GM23338 (cell line): ENCODE measurements at regions not wholly inside any gene's neighbourhood (a gene's known extent, or its start where the extent isn't known, plus 50 kb on each side); places are given as distances from the start of the nearest gene placed in this dataset.

ENCODE experiments used
- ATAC-seq: fragments of 200-7000 bp; cut with Tn5 transposase; 3 replicates; pipeline ENCODE4 v1.9.1; 2020
- DNase-seq: peaks from one replicate; pipeline ENCODE4 v3.0.0-alpha.2; 2015; ENCODE audit warnings: low spot score
- H2AFZ ChIP-seq: fragments of 200-600 bp; sonication (generic); 2 replicates; pipeline ENCODE4 v1.8.0; 2016; ENCODE audit warnings: antibody characterized with exemption, mild to moderate bottlenecking, moderate library complexity
- H3F3A ChIP-seq: fragments of 200-600 bp; sonication (generic); replicated peaks from 2 replicates; pipeline ENCODE4 v1.8.0; 2017; ENCODE audit warnings: antibody characterized with exemption, mixed run types, low read depth
- H3K27ac ChIP-seq: fragments of 200-600 bp; sonication (generic); 2 replicates; pipeline ENCODE4 v1.6.1; 2016; ENCODE audit warnings: low read depth
- H3K27me3 ChIP-seq: fragments of 200-600 bp; sonication (generic); 2 replicates; pipeline ENCODE4 v1.8.0; 2016; ENCODE audit warnings: mild to moderate bottlenecking, mixed run types, moderate library complexity; ENCODE audit not compliant: insufficient read depth
- H3K36me3 ChIP-seq: fragments of 200-600 bp; sonication (generic); 2 replicates; pipeline ENCODE4 v1.8.0; 2016; ENCODE audit warnings: mild to moderate bottlenecking; ENCODE audit not compliant: insufficient read depth
- H3K4me1 ChIP-seq: fragments of 200-600 bp; sonication (generic); 2 replicates; pipeline ENCODE4 v1.8.0; 2016; ENCODE audit warnings: mild to moderate bottlenecking, moderate library complexity; ENCODE audit not compliant: insufficient read depth
- H3K4me2 ChIP-seq: fragments of 200-600 bp; sonication (generic); 2 replicates; pipeline ENCODE4 v1.7.1; 2017; ENCODE audit warnings: mixed run types
- H3K4me3 ChIP-seq: fragments of 200-600 bp; sonication (generic); 2 replicates; pipeline ENCODE4 v1.6.1; 2016; ENCODE audit warnings: mixed run types
- H3K79me2 ChIP-seq: fragments of 200-600 bp; sonication (generic); replicated peaks from 2 replicates; pipeline ENCODE4 v1.8.0; 2017; ENCODE audit warnings: mild to moderate bottlenecking; ENCODE audit not compliant: insufficient read depth
- H3K9me2 ChIP-seq: fragments of 200-600 bp; sonication (generic); 2 replicates; pipeline ENCODE4 v1.8.0; 2017; ENCODE audit not compliant: insufficient read depth
- H4K20me1 ChIP-seq: fragments of 200-600 bp; sonication (generic); replicated peaks from 2 replicates; pipeline ENCODE4 v1.8.0; 2017; ENCODE audit warnings: mild to moderate bottlenecking; ENCODE audit not compliant: insufficient read depth
- H3K27ac Mint-ChIP-seq: 2 replicates; pipeline ENCODE4 v1.8.0; 2020; ENCODE audit warnings: inconsistent platforms, mild to moderate bottlenecking, moderate library complexity, mixed read lengths
- H3K27me3 Mint-ChIP-seq: 3 replicates; pipeline ENCODE4 v1.8.0; 2022; ENCODE audit warnings: low read depth, mild to moderate bottlenecking, moderate library complexity, mixed read lengths, inconsistent platforms; ENCODE audit not compliant: insufficient read depth, poor library complexity
- H3K36me3 Mint-ChIP-seq: 3 replicates; pipeline ENCODE4 v1.8.0; 2021; ENCODE audit warnings: low read depth, mild to moderate bottlenecking, inconsistent platforms, moderate library complexity, mixed read lengths
- H3K4me1 Mint-ChIP-seq: 3 replicates; pipeline ENCODE4 v1.8.0; 2020; ENCODE audit warnings: mild to moderate bottlenecking, inconsistent platforms, mixed read lengths
- H3K4me3 Mint-ChIP-seq: 3 replicates; pipeline ENCODE4 v1.8.0; 2021; ENCODE audit warnings: moderate library complexity, mild to moderate bottlenecking, inconsistent platforms, mixed read lengths
- H3K9me3 Mint-ChIP-seq: 3 replicates; pipeline ENCODE4 v1.8.0; 2020; ENCODE audit warnings: moderate library complexity, mild to moderate bottlenecking, inconsistent platforms, mixed read lengths
- CREB1 ChIP-seq: fragments of 250-450 bp; sonication (Bioruptor Pico); IDR thresholded peaks from 2 replicates; pipeline ENCODE4 v1.5.0; 2020; ENCODE audit warnings: low read depth, mild to moderate bottlenecking, moderate library complexity
- EZH2 ChIP-seq: fragments of 200-600 bp; sonication (generic); IDR thresholded peaks from one replicate; pipeline ENCODE4 v1.8.0; 2017; ENCODE audit warnings: antibody characterized with exemption, mild to moderate bottlenecking, low read depth; ENCODE audit not compliant: unreplicated experiment
- EZH2phosphoT487 ChIP-seq: fragments of 200-600 bp; sonication (generic); IDR thresholded peaks from one replicate; pipeline ENCODE4 v1.8.1; 2018; ENCODE audit warnings: antibody characterized with exemption; ENCODE audit not compliant: unreplicated experiment
- NANOG ChIP-seq: IDR thresholded peaks from 2 replicates; pipeline ENCODE4 v1.6.1; 2016; ENCODE audit warnings: antibody characterized with exemption, borderline replicate concordance
- STAT1 ChIP-seq: IDR thresholded peaks from one replicate; pipeline ENCODE4 v1.6.1; 2016; ENCODE audit warnings: antibody characterized with exemption; ENCODE audit not compliant: unreplicated experiment
- ZNF114 ChIP-seq: fragments of 250-450 bp; sonication (Bioruptor Pico); IDR thresholded peaks from 2 replicates; pipeline ENCODE4 v1.5.0; 2020; ENCODE audit warnings: mild to moderate bottlenecking, moderate library complexity
- TF ChIP-seq, protein P1 (sequence below), 2 experiments: fragments of 200-600 bp in 1 of 2; sonication (generic) in 1 of 2; conservative IDR thresholded peaks; 2 replicates each; pipeline versions ENCODE4 v1.5.1 to v1.6.1; 2016 to 2017; ENCODE audit warnings: antibody characterized with exemption in 2 of 2, low read depth in 2 of 2, mild to moderate bottlenecking in 2 of 2, moderate library complexity in 1 of 2
- TF ChIP-seq, protein P2 (sequence below): fragments of 250-450 bp; sonication (Bioruptor Pico); IDR thresholded peaks from 2 replicates; pipeline ENCODE4 v1.5.0; 2020; ENCODE audit warnings: mild to moderate bottlenecking, moderate library complexity
- TF ChIP-seq, protein P3 (sequence below): IDR thresholded peaks from one replicate; pipeline ENCODE4 v1.6.1; 2018; ENCODE audit warnings: antibody characterized with exemption; ENCODE audit not compliant: unreplicated experiment

DNA sequence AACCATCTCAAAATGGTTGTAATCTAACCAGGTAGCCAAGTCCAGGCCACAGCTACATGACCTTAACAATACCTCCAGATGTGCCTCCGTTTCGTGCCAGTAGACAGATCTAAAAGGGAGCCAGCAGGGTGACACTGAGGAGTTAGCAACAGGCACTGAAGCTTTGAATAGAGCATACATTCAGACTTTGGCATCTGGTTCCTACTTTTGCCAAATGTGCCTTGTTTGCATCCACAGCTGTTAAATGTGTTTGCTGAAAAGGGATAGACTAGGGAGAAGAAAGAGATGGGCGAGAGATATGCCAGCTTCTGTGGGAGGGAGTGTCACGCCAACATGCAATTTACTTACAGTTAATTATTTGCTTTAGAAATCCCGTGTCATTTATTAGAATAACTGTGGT lies 1433.9 kb upstream of the CADM2 start:
- no peaks in the 10 kb centered on the region for H3K36me3 Mint-ChIP-seq
- no peaks in the 10 kb centered on the region for H3F3A ChIP-seq
- 0 out of 2 replicates have a peak overlapping the region, but pooled peaks have one; percentile 10 for H2AFZ ChIP-seq
- H3K27me3 ChIP-seq: no peaks in the 10 kb centered on the region
- TF ChIP-seq CREB1: no peak
- no peak for TF ChIP-seq STAT1
- TF ChIP-seq EZH2: no peak
- TF ChIP-seq, protein P1, sequence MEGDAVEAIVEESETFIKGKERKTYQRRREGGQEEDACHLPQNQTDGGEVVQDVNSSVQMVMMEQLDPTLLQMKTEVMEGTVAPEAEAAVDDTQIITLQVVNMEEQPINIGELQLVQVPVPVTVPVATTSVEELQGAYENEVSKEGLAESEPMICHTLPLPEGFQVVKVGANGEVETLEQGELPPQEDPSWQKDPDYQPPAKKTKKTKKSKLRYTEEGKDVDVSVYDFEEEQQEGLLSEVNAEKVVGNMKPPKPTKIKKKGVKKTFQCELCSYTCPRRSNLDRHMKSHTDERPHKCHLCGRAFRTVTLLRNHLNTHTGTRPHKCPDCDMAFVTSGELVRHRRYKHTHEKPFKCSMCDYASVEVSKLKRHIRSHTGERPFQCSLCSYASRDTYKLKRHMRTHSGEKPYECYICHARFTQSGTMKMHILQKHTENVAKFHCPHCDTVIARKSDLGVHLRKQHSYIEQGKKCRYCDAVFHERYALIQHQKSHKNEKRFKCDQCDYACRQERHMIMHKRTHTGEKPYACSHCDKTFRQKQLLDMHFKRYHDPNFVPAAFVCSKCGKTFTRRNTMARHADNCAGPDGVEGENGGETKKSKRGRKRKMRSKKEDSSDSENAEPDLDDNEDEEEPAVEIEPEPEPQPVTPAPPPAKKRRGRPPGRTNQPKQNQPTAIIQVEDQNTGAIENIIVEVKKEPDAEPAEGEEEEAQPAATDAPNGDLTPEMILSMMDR (conservative IDR thresholded peaks at IDR 0.05; ENCODE audit: low read depth in 2 of 2): no peak
- no peak for TF ChIP-seq ZNF114
- no peak for TF ChIP-seq NANOG
- TF ChIP-seq, protein P2, sequence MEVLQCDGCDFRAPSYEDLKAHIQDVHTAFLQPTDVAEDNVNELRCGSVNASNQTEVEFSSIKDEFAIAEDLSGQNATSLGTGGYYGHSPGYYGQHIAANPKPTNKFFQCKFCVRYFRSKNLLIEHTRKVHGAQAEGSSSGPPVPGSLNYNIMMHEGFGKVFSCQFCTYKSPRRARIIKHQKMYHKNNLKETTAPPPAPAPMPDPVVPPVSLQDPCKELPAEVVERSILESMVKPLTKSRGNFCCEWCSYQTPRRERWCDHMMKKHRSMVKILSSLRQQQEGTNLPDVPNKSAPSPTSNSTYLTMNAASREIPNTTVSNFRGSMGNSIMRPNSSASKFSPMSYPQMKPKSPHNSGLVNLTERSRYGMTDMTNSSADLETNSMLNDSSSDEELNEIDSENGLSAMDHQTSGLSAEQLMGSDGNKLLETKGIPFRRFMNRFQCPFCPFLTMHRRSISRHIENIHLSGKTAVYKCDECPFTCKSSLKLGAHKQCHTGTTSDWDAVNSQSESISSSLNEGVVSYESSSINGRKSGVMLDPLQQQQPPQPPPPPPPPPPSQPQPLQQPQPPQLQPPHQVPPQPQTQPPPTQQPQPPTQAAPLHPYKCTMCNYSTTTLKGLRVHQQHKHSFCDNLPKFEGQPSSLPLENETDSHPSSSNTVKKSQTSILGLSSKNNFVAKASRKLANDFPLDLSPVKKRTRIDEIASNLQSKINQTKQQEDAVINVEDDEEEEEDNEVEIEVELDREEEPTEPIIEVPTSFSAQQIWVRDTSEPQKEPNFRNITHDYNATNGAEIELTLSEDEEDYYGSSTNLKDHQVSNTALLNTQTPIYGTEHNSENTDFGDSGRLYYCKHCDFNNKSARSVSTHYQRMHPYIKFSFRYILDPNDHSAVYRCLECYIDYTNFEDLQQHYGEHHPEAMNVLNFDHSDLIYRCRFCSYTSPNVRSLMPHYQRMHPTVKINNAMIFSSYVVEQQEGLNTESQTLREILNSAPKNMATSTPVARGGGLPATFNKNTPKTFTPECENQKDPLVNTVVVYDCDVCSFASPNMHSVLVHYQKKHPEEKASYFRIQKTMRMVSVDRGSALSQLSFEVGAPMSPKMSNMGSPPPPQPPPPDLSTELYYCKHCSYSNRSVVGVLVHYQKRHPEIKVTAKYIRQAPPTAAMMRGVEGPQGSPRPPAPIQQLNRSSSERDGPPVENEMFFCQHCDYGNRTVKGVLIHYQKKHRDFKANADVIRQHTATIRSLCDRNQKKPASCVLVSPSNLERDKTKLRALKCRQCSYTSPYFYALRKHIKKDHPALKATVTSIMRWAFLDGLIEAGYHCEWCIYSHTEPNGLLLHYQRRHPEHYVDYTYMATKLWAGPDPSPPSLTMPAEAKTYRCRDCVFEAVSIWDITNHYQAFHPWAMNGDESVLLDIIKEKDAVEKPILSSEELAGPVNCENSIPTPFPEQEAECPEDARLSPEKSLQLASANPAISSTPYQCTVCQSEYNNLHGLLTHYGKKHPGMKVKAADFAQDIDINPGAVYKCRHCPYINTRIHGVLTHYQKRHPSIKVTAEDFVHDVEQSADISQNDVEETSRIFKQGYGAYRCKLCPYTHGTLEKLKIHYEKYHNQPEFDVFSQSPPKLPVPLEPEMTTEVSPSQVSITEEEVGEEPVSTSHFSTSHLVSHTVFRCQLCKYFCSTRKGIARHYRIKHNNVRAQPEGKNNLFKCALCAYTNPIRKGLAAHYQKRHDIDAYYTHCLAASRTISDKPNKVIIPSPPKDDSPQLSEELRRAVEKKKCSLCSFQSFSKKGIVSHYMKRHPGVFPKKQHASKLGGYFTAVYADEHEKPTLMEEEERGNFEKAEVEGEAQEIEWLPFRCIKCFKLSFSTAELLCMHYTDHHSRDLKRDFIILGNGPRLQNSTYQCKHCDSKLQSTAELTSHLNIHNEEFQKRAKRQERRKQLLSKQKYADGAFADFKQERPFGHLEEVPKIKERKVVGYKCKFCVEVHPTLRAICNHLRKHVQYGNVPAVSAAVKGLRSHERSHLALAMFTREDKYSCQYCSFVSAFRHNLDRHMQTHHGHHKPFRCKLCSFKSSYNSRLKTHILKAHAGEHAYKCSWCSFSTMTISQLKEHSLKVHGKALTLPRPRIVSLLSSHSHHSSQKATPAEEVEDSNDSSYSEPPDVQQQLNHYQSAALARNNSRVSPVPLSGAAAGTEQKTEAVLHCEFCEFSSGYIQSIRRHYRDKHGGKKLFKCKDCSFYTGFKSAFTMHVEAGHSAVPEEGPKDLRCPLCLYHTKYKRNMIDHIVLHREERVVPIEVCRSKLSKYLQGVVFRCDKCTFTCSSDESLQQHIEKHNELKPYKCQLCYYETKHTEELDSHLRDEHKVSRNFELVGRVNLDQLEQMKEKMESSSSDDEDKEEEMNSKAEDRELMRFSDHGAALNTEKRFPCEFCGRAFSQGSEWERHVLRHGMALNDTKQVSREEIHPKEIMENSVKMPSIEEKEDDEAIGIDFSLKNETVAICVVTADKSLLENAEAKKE: no peak
- TF ChIP-seq, protein P3, sequence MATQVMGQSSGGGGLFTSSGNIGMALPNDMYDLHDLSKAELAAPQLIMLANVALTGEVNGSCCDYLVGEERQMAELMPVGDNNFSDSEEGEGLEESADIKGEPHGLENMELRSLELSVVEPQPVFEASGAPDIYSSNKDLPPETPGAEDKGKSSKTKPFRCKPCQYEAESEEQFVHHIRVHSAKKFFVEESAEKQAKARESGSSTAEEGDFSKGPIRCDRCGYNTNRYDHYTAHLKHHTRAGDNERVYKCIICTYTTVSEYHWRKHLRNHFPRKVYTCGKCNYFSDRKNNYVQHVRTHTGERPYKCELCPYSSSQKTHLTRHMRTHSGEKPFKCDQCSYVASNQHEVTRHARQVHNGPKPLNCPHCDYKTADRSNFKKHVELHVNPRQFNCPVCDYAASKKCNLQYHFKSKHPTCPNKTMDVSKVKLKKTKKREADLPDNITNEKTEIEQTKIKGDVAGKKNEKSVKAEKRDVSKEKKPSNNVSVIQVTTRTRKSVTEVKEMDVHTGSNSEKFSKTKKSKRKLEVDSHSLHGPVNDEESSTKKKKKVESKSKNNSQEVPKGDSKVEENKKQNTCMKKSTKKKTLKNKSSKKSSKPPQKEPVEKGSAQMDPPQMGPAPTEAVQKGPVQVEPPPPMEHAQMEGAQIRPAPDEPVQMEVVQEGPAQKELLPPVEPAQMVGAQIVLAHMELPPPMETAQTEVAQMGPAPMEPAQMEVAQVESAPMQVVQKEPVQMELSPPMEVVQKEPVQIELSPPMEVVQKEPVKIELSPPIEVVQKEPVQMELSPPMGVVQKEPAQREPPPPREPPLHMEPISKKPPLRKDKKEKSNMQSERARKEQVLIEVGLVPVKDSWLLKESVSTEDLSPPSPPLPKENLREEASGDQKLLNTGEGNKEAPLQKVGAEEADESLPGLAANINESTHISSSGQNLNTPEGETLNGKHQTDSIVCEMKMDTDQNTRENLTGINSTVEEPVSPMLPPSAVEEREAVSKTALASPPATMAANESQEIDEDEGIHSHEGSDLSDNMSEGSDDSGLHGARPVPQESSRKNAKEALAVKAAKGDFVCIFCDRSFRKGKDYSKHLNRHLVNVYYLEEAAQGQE: no peak
- TF ChIP-seq EZH2phosphoT487: no peak
- no peak overlapping the region for H3K27ac Mint-ChIP-seq
- no peaks in the 10 kb centered on the region for H3K9me2 ChIP-seq
- no peak overlapping the region for H3K27ac ChIP-seq
- H4K20me1 ChIP-seq: no peaks in the 10 kb centered on the region
- H3K27me3 Mint-ChIP-seq: no peaks in the 10 kb centered on the region
- no peak overlapping the region for H3K4me2 ChIP-seq
- no peaks in the 10 kb centered on the region for H3K9me3 Mint-ChIP-seq
- ATAC-seq: no peak
- DNase-seq: no peak
- no peaks in the 10 kb centered on the region; the same call in 2 of the 3 replicates for H3K4me1 Mint-ChIP-seq
- H3K4me3 ChIP-seq: no peak overlapping the region
- H3K4me3 Mint-ChIP-seq: no peak overlapping the region
- H3K36me3 ChIP-seq: no peaks in the 10 kb centered on the region
- no peaks in the 10 kb centered on the region for H3K4me1 ChIP-seq
- no peaks in the 10 kb centered on the region for H3K79me2 ChIP-seq
